HFFc6 (cell line): ENCODE measurements at regions not wholly inside any gene's neighbourhood (a gene's known extent, or its start where the extent isn't known, plus 50 kb on each side); places are given as distances from the start of the nearest gene placed in this dataset.

Source experiments
- DNase-seq: peaks from one replicate; pipeline ENCODE4 v3.0.0-alpha.2; 2018
- H3K27ac Mint-ChIP-seq: 2 replicates; pipeline ENCODE4 v1.8.0; 2020; ENCODE audit warnings: mild to moderate bottlenecking, mixed read lengths
- H3K27me3 Mint-ChIP-seq: 2 replicates; pipeline ENCODE4 v1.8.0; 2021; ENCODE audit warnings: mild to moderate bottlenecking, moderate library complexity, mixed read lengths; ENCODE audit not compliant: insufficient read depth
- H3K36me3 Mint-ChIP-seq: 2 replicates; pipeline ENCODE4 v1.8.0; 2021; ENCODE audit warnings: low read depth, mixed read lengths
- H3K4me1 Mint-ChIP-seq: 2 replicates; pipeline ENCODE4 v1.8.0; 2020; ENCODE audit warnings: low read depth, mixed read lengths
- H3K4me3 Mint-ChIP-seq: 2 replicates; pipeline ENCODE4 v1.8.0; 2020; ENCODE audit warnings: mild to moderate bottlenecking, moderate library complexity, mixed read lengths
- H3K9me3 Mint-ChIP-seq: 2 replicates; pipeline ENCODE4 v1.8.0; 2020; ENCODE audit warnings: mild to moderate bottlenecking, mixed read lengths
- TF ChIP-seq, protein P1 (sequence below): fragments of 200-600 bp; sonication (generic); IDR thresholded peaks from 2 replicates; pipeline ENCODE4 v1.5.0; 2021; ENCODE audit warnings: antibody characterized with exemption, mild to moderate bottlenecking

DNA sequence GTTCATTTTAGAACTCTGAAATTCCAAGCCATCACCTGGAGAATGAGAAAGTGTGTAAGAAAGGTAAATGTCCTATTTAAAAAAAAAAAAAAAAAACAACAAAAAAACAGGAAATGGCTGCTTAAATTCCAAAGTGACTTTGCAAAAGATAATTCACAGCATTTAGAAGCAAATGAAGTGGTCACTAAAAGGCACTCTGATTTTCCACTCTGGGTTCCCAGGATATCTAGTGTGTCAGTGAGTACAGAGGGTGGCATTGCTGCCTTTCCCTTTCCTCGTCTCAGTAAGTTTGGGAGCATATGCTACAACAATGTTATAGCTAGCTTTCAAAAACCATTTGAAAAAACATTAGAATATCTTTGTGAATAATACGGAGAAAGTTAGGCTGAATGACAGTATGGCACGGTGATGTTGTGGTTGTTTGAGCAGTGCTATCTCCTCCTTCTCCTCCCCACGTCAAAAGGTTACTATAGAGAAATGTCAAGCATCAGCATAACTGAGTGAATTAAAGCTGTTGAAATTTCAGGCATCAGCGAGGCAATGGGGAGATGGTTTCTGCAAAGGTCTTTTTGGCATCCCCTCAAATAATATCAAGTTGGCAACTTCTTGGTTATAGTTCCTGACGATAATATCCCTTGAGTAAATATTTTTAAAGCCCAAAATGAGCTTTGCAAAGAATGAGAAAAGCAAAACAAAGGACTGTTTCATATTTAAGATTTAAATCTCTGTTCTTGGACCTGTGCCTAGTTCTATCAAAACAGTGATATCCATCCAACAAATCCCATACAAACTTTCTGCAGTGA, 164.5 kb upstream of the E2F7 start:
- no peaks in the 10 kb centered on the region for H3K36me3 Mint-ChIP-seq
- TF ChIP-seq, protein P1, sequence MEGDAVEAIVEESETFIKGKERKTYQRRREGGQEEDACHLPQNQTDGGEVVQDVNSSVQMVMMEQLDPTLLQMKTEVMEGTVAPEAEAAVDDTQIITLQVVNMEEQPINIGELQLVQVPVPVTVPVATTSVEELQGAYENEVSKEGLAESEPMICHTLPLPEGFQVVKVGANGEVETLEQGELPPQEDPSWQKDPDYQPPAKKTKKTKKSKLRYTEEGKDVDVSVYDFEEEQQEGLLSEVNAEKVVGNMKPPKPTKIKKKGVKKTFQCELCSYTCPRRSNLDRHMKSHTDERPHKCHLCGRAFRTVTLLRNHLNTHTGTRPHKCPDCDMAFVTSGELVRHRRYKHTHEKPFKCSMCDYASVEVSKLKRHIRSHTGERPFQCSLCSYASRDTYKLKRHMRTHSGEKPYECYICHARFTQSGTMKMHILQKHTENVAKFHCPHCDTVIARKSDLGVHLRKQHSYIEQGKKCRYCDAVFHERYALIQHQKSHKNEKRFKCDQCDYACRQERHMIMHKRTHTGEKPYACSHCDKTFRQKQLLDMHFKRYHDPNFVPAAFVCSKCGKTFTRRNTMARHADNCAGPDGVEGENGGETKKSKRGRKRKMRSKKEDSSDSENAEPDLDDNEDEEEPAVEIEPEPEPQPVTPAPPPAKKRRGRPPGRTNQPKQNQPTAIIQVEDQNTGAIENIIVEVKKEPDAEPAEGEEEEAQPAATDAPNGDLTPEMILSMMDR: no peak
- no peak overlapping the region for H3K4me3 Mint-ChIP-seq
- no peaks in the 10 kb centered on the region for H3K9me3 Mint-ChIP-seq
- H3K27me3 Mint-ChIP-seq: peaks cover 3% of the 10 kb centered on the region
- no peak for DNase-seq
- H3K4me1 Mint-ChIP-seq: peaks cover 14% of the 10 kb centered on the region
- no peak overlapping the region for H3K27ac Mint-ChIP-seq

DNA sequence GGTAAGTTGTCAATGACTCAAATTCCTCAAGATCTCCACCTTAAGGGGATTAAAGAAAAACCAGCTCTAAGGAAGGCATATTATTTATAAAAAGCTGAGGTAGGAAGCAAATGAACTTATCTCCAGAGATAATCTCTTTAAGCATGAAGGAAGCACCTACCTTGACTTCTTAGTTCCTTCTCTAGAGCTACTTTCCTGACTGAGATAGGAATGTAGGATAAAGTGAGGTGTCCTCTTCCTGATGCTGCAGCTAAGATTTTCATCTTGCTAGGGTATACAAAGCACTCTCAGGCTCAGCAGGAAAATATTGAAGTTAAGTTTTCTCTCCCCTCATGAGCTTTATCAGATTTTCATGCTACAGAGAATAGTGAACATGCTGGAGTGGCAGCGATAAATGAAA, 163.0 kb upstream of the E2F7 start:
- Mint-ChIP-seq H3K4me3 (no peak overlapping the region), H3K4me1 (peaks cover 14% of the 10 kb centered on the region), H3K9me3 (no peaks in the 10 kb centered on the region), H3K27me3 (no peaks in the 10 kb centered on the region; the same call in none of the 2 replicates), H3K27ac (no peak overlapping the region), H3K36me3 (no peaks in the 10 kb centered on the region)
- no peak for DNase-seq
- TF ChIP-seq, protein P1: no peak

DNA sequence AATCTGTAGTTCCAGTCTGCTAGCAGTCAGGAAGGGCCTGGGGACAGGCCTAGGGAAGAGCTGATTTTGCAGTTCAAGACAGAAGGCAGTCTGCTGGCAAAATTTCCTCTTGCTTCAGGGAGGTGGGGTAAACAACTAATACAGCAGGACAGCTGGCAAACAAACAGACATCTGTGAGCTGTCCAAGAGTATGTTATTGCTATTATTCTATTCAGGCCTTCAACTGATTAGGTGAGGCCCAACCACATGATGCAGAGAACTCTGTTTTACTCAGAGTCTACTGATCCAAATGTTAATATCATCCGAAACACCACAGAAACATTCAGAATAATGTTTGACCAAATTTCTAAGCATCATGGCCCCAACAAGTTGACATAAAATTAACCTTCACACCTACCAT, 161.0 kb upstream of the E2F7 start:
- Mint-ChIP-seq H3K27me3 (no peaks in the 10 kb centered on the region), H3K27ac (no peak overlapping the region), H3K4me3 (no peak overlapping the region), H3K9me3 (no peaks in the 10 kb centered on the region), H3K36me3 (no peaks in the 10 kb centered on the region), H3K4me1 (peaks cover 2% of the 10 kb centered on the region)
- DNase-seq: no peak
- TF ChIP-seq, protein P1: no peak

DNA sequence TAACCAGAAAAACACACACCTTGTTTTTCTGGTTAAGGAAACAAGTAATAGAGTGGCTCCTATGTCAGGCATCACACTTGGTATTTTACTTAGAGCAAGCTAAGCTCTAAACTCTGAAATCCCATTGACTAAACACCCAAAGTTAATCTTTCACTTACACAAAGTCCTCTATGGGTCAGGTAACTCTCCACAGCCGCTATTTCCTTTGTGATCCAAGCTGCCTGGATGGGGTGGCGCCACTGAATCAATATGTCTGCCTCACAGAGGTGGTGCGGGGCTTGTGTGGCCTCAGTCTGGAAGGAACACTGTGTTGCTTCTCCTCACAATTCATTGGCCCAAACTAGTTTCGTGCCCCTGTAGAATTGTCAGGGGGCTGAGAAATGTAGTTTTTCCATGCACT, 160.0 kb upstream of the E2F7 start:
- TF ChIP-seq, protein P1: no peak
- Mint-ChIP-seq H3K27ac (no peak overlapping the region), H3K4me3 (no peak overlapping the region), H3K36me3 (no peaks in the 10 kb centered on the region), H3K27me3 (no peaks in the 10 kb centered on the region), H3K9me3 (no peaks in the 10 kb centered on the region), H3K4me1 (no peaks in the 10 kb centered on the region)
- no peak for DNase-seq

DNA sequence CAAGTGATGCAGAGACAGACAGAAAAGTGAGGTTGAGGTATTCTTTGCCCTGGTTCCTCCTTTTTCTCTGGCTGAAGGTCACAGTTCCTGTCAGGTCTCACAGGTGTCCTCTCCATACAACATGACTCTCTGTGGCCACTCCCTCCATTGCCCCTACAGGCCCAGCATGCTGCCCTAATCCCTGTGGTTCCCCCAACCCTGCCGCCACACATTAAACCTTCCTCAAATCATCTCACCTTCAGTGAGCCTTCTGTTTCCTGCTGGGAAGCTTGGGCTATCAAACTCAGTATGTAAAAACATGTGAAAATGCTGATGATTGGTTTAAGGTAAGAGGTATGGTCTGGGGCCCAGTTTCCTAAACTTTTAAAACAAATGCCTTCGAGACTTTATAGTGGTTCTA, 159.0 kb upstream of the E2F7 start:
- Mint-ChIP-seq H3K27me3 (no peaks in the 10 kb centered on the region), H3K4me1 (no peaks in the 10 kb centered on the region), H3K36me3 (no peaks in the 10 kb centered on the region), H3K27ac (no peak overlapping the region), H3K9me3 (no peaks in the 10 kb centered on the region), H3K4me3 (no peak overlapping the region)
- TF ChIP-seq, protein P1: no peak
- no peak for DNase-seq
